ENCODE measurements at regions not wholly inside any gene's neighbourhood (a gene's known extent, or its start where the extent isn't known, plus 50 kb on each side); places are given as distances from the start of the nearest gene placed in this dataset.

- Histone ChIP-seq H3K4me3 (ENCODE audit: low read depth in 2 of 2, low read length in 1 of 2) (no peak overlapping the region), H3K79me2 (ENCODE audit: insufficient read depth) (no peaks in the 10 kb centered on the region), H3K4me1 (ENCODE audit: control insufficient read depth in 1 of 2, insufficient read depth in 2 of 2, low read depth in 1 of 2, low read length in 1 of 2) (no peaks in the 10 kb centered on the region; a peak in 1 of 4 replicates), H2AFZ (ENCODE audit: low read depth) (no peak overlapping the region), H3F3A (replicated peaks; ENCODE audit: insufficient read depth) (no peaks in the 10 kb centered on the region), H4K20me1 (ENCODE audit: insufficient read depth) (no peaks in the 10 kb centered on the region), H3K36me3 (replicated peaks in 1 of 2; ENCODE audit: control insufficient read depth in 1 of 2, insufficient read depth in 2 of 2, low read length in 1 of 2) (no peaks in the 10 kb centered on the region), H3K9ac (no peak overlapping the region), H3K27me3 (ENCODE audit: insufficient read depth) (no peaks in the 10 kb centered on the region), H3K4me2 (no peak overlapping the region), H3K9me3 (no peaks in the 10 kb centered on the region), H3K9me2 (no peaks in the 10 kb centered on the region), H3K27ac (ENCODE audit: low read depth in 2 of 2, low read length in 1 of 2) (no peak overlapping the region)
- DNase-seq: no peak
- POLR2A ChIA-PET: no interaction called here
- TF ChIP-seq POLR2AphosphoS5 (IDR thresholded peaks at IDR 0.05; ENCODE audit: low read depth, low read length) (no peak), PBX3 (IDR thresholded peaks at IDR 0.05) (0 out of 2 replicates have a peak, but pooled peaks have one; percentile 24)
- WGBS (ENCODE audit: low lambda C conversion rate): 72% methylated on average over 3 of the region's 3 CpGs
- CTCF ChIA-PET: no interaction called here
Observed at GRCh38 chr3:25895443-25895842, 105.6 kb downstream of the OXSM start.

DNA sequence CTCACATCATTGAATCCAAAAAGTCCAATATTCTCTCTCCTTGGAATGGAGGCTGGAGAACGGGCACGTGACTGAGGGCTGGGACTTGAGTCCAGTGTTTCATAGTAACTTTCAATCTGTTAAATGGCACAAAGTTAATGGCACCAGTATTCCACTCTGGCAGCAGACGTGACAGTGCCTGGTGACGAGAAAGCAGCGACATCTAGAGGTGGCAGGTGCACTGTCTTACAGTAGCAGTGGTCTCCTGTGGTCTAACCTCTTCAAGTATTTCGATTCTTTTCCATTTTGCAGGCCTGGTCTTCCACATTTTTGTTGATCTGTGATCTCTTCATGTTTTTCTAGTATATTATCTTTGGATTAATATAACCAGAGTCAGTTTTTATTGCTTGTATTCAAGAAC, 107.1 kb downstream of the OXSM start:
- H2AFZ ChIP-seq (ENCODE audit: low read depth): no peak overlapping the region
- H3K4me2 ChIP-seq: no peak overlapping the region
- H3F3A ChIP-seq (replicated peaks; ENCODE audit: insufficient read depth): no peaks in the 10 kb centered on the region
- H4K20me1 ChIP-seq (ENCODE audit: insufficient read depth): no peaks in the 10 kb centered on the region
- ChIA-PET CTCF (no interaction called here), POLR2A (no interaction called here)
- H3K27ac ChIP-seq (ENCODE audit: low read depth in 2 of 2, low read length in 1 of 2): no peak overlapping the region
- no peaks in the 10 kb centered on the region for H3K79me2 ChIP-seq (ENCODE audit: insufficient read depth)
- WGBS (ENCODE audit: low lambda C conversion rate): 31% methylated on average over 6 of the region's 6 CpGs
- H3K9me3 ChIP-seq: no peaks in the 10 kb centered on the region
- H3K4me3 ChIP-seq (ENCODE audit: low read depth in 2 of 2, low read length in 1 of 2): no peak overlapping the region
- TF ChIP-seq RFX5 (IDR thresholded peaks at IDR 0.05; ENCODE audit: low read length): no peak
- TF ChIP-seq RCOR1 (IDR thresholded peaks at IDR 0.05; ENCODE audit: low read length): no peak
- TF ChIP-seq, protein P1, sequence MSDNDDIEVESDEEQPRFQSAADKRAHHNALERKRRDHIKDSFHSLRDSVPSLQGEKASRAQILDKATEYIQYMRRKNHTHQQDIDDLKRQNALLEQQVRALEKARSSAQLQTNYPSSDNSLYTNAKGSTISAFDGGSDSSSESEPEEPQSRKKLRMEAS (IDR thresholded peaks at IDR 0.05; ENCODE audit: low read depth): no peak
- TF ChIP-seq NFIC (IDR thresholded peaks at IDR 0.05; ENCODE audit: borderline replicate concordance): no peak
- TF ChIP-seq TEAD4 (IDR thresholded peaks at IDR 0.05; ENCODE audit: borderline replicate concordance, insufficient read depth): no peak
- no peak for TF ChIP-seq GABPA (IDR thresholded peaks at IDR 0.05; ENCODE audit: low read depth)
- TF ChIP-seq, protein P2, sequence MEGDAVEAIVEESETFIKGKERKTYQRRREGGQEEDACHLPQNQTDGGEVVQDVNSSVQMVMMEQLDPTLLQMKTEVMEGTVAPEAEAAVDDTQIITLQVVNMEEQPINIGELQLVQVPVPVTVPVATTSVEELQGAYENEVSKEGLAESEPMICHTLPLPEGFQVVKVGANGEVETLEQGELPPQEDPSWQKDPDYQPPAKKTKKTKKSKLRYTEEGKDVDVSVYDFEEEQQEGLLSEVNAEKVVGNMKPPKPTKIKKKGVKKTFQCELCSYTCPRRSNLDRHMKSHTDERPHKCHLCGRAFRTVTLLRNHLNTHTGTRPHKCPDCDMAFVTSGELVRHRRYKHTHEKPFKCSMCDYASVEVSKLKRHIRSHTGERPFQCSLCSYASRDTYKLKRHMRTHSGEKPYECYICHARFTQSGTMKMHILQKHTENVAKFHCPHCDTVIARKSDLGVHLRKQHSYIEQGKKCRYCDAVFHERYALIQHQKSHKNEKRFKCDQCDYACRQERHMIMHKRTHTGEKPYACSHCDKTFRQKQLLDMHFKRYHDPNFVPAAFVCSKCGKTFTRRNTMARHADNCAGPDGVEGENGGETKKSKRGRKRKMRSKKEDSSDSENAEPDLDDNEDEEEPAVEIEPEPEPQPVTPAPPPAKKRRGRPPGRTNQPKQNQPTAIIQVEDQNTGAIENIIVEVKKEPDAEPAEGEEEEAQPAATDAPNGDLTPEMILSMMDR (IDR thresholded peaks at IDR 0.05): peak; percentile 45
- no peak for TF ChIP-seq EP300 (IDR thresholded peaks at IDR 0.05; ENCODE audit: borderline replicate concordance in 1 of 2, low read depth in 1 of 2, low read length in 1 of 2)
- peak; percentile 27; the same call in 1 of the 2 replicates for TF ChIP-seq RAD21 (IDR thresholded peaks at IDR 0.05; ENCODE audit: low read length)
- DNase-seq: no peak
- no peak overlapping the region for H3K9ac ChIP-seq
- H3K36me3 ChIP-seq (replicated peaks in 1 of 2; ENCODE audit: control insufficient read depth in 1 of 2, insufficient read depth in 2 of 2, low read length in 1 of 2): no peaks in the 10 kb centered on the region
- no peaks in the 10 kb centered on the region; a peak in 1 of 4 replicates for H3K4me1 ChIP-seq (ENCODE audit: control insufficient read depth in 1 of 2, insufficient read depth in 2 of 2, low read depth in 1 of 2, low read length in 1 of 2)
- H3K9me2 ChIP-seq: no peaks in the 10 kb centered on the region
- H3K27me3 ChIP-seq (ENCODE audit: insufficient read depth): no peaks in the 10 kb centered on the region

Data from SK-N-SH (cell line).